Endodermal cell (in vitro differentiated cells): ENCODE measurements at regions not wholly inside any gene's neighbourhood (a gene's known extent, or its start where the extent isn't known, plus 50 kb on each side); places are given as distances from the start of the nearest gene placed in this dataset.

Source experiments
- DNase-seq: peaks from one replicate; pipeline ENCODE4 v3.0.0-alpha.2; 2017
- H3K27ac ChIP-seq: 2 replicates; pipeline ENCODE4 v1.5.1; 2013; ENCODE audit warnings: mild to moderate bottlenecking, low read depth, low read length, moderate library complexity
- H3K27me3 ChIP-seq: 2 replicates; pipeline ENCODE4 v1.6.1; 2013; ENCODE audit warnings: mild to moderate bottlenecking, low read length, moderate library complexity; ENCODE audit not compliant: insufficient read depth, control insufficient read depth, poor library complexity, severe bottlenecking
- H3K36me3 ChIP-seq: 2 replicates; pipeline ENCODE4 v1.7.0; 2013; ENCODE audit warnings: mild to moderate bottlenecking, low read length, moderate library complexity; ENCODE audit not compliant: control insufficient read depth, insufficient read depth
- H3K4me1 ChIP-seq: one replicate; pipeline ENCODE4 v1.7.0; 2013; ENCODE audit warnings: low read length; ENCODE audit not compliant: control insufficient read depth, insufficient read depth
- H3K4me3 ChIP-seq: 2 replicates; pipeline ENCODE4 v1.5.1; 2013; ENCODE audit warnings: mild to moderate bottlenecking, low read length, moderate library complexity
- H3K9ac ChIP-seq: 2 replicates; pipeline ENCODE4 v1.6.1; 2013; ENCODE audit warnings: mild to moderate bottlenecking, low read length, moderate library complexity; ENCODE audit not compliant: poor library complexity, severe bottlenecking; ENCODE audit errors: extremely low read depth
- H3K9me3 ChIP-seq: 2 replicates; pipeline ENCODE4 v1.6.1; 2013; ENCODE audit warnings: mild to moderate bottlenecking, low read length, moderate library complexity; ENCODE audit not compliant: control insufficient read depth
- H3K27ac Mint-ChIP-seq: 2 replicates; pipeline ENCODE4 v1.8.0; 2020; ENCODE audit warnings: mixed read lengths
- H3K27me3 Mint-ChIP-seq: 2 replicates; pipeline ENCODE4 v1.8.0; 2021; ENCODE audit warnings: mild to moderate bottlenecking, mixed read lengths; ENCODE audit not compliant: insufficient read depth
- H3K36me3 Mint-ChIP-seq: 2 replicates; pipeline ENCODE4 v1.8.0; 2020; ENCODE audit warnings: low read depth, mixed read lengths
- H3K4me1 Mint-ChIP-seq: 2 replicates; pipeline ENCODE4 v1.8.0; 2020; ENCODE audit warnings: mixed read lengths
- H3K4me3 Mint-ChIP-seq: 2 replicates; pipeline ENCODE4 v1.8.0; 2020; ENCODE audit warnings: mild to moderate bottlenecking, moderate library complexity, mixed read lengths
- H3K9me3 Mint-ChIP-seq: 2 replicates; pipeline ENCODE4 v1.8.0; 2020; ENCODE audit warnings: mild to moderate bottlenecking, mixed read lengths
- WGBS, 2 experiments: methylation state at CpG; one replicate each; pipeline versions ENCODE4 v1.1.5 to v1.1.7; 2013; ENCODE audit warnings: missing lambda C conversion rate in 2 of 2, mixed read lengths in 1 of 2; ENCODE audit not compliant: insufficient coverage in 1 of 2, insufficient read length in 1 of 2; 5-methylcytosine and 5-hydroxymethylcytosine counted together
- TF ChIP-seq, protein P1 (sequence below): fragments of 200-600 bp; sonication (generic); conservative IDR thresholded peaks from 2 replicates; pipeline ENCODE4 v1.5.0; 2021; ENCODE audit warnings: antibody characterized with exemption, mild to moderate bottlenecking

DNA sequence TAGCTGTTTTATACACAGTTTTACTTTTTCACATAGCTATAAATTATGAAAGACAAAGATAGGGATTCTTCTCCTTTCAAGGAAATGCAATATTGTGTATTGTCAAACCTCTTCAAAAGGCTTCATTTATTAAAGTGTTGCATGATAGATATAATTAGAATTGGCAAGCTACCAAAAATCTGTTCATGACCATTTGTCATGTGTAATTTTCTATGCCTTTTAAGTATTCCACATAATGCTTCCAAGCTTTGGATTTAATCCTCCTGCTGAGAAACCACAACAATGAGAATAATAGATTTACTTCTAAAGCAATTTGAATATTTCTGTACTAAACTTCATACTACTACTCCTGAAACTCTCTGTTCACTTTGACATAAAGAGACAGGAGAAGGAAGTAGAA, 403.2 kb upstream of the CCDC179 start:
- no peak overlapping the region for H3K27ac ChIP-seq
- Mint-ChIP-seq H3K36me3 (no peaks in the 10 kb centered on the region), H3K9me3 (peaks cover 5% of the 10 kb centered on the region), H3K27me3 (no peaks in the 10 kb centered on the region), H3K27ac (no peak overlapping the region), H3K4me3 (no peak overlapping the region), H3K4me1 (no peaks in the 10 kb centered on the region)
- H3K9ac ChIP-seq, result no peak overlapping the region
- no peaks in the 10 kb centered on the region for H3K9me3 ChIP-seq
- no peak for DNase-seq
- H3K4me3 ChIP-seq, result no peak overlapping the region
- no peaks in the 10 kb centered on the region for H3K36me3 ChIP-seq
- no peaks in the 10 kb centered on the region for H3K4me1 ChIP-seq
- TF ChIP-seq, protein P1, sequence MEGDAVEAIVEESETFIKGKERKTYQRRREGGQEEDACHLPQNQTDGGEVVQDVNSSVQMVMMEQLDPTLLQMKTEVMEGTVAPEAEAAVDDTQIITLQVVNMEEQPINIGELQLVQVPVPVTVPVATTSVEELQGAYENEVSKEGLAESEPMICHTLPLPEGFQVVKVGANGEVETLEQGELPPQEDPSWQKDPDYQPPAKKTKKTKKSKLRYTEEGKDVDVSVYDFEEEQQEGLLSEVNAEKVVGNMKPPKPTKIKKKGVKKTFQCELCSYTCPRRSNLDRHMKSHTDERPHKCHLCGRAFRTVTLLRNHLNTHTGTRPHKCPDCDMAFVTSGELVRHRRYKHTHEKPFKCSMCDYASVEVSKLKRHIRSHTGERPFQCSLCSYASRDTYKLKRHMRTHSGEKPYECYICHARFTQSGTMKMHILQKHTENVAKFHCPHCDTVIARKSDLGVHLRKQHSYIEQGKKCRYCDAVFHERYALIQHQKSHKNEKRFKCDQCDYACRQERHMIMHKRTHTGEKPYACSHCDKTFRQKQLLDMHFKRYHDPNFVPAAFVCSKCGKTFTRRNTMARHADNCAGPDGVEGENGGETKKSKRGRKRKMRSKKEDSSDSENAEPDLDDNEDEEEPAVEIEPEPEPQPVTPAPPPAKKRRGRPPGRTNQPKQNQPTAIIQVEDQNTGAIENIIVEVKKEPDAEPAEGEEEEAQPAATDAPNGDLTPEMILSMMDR, result no peak
- H3K27me3 ChIP-seq, result no peaks in the 10 kb centered on the region

DNA sequence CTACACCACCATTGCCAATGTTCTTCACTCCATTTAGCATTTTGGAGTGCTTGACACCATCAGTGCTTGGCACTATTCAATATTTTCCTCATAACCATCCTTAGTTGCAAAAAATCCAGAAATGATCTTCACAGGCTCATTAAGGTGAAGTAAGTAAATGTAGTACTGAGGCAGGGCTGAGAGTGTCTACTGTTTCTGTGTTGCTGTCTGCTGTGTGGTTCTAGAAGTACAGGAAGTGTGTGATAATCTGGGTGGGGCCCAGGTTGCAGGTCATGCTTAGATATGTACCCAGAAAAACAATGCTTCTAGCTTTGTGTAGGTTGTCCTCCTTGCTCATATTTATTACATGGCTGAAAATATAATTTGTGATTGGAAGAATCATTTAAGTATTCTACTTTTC, 411.8 kb upstream of the CCDC179 start:
- H3K27ac Mint-ChIP-seq, result no peak overlapping the region
- no peak overlapping the region for H3K9ac ChIP-seq
- H3K4me1 ChIP-seq, result no peaks in the 10 kb centered on the region
- H3K27ac ChIP-seq, result no peak overlapping the region
- no peaks in the 10 kb centered on the region for H3K36me3 ChIP-seq
- no peaks in the 10 kb centered on the region for H3K27me3 Mint-ChIP-seq
- H3K4me3 Mint-ChIP-seq, result no peak overlapping the region
- H3K27me3 ChIP-seq, result no peaks in the 10 kb centered on the region
- DNase-seq, result no peak
- no peaks in the 10 kb centered on the region for H3K9me3 Mint-ChIP-seq
- H3K4me3 ChIP-seq, result no peak overlapping the region
- TF ChIP-seq, protein P1, result no peak
- H3K36me3 Mint-ChIP-seq, result no peaks in the 10 kb centered on the region
- no peaks in the 10 kb centered on the region for H3K4me1 Mint-ChIP-seq
- no peaks in the 10 kb centered on the region for H3K9me3 ChIP-seq

DNA sequence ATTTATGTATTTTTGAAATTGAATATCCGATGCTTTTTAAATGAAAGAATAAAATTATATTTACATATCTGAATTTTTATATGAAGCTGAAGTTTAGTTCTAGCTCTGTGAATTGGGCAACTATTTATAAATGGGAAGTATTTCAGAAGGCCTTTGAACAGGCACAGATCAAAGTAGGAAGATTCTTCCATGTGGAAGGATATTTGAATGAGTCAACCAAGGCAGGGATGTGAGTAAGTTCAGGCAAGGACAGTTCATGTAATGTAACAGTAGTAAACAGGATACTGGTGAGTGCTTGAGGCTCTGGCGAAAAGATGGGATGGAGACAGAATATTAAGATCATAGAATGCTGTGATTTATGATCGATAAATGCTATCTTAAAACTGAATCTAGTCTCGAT, 417.8 kb upstream of the CCDC179 start:
- Mint-ChIP-seq H3K36me3 (no peaks in the 10 kb centered on the region), H3K9me3 (no peaks in the 10 kb centered on the region), H3K4me3 (no peak overlapping the region), H3K27me3 (no peaks in the 10 kb centered on the region), H3K4me1 (no peaks in the 10 kb centered on the region), H3K27ac (no peak overlapping the region)
- 92 to 95% methylated on average over 2 to 3 of the region's 4 CpGs for WGBS, 2 experiments
- H3K4me1 ChIP-seq, result no peaks in the 10 kb centered on the region
- no peak overlapping the region for H3K4me3 ChIP-seq
- TF ChIP-seq, protein P1, result no peak
- no peaks in the 10 kb centered on the region for H3K27me3 ChIP-seq
- DNase-seq, result no peak
- no peaks in the 10 kb centered on the region for H3K9me3 ChIP-seq
- H3K27ac ChIP-seq, result no peak overlapping the region
- no peak overlapping the region for H3K9ac ChIP-seq
- no peaks in the 10 kb centered on the region for H3K36me3 ChIP-seq
